ENCODE measurements at regions not wholly inside any gene's neighbourhood (a gene's known extent, or its start where the extent isn't known, plus 50 kb on each side); places are given as distances from the start of the nearest gene placed in this dataset.
A peak's percentile ranks its signal among the peaks of the same experiment; 100 is the strongest.

- no peak for DNase-seq
Observed at GRCh38 chr16:80489173-80489572, 51.6 kb upstream of the DYNLRB2 start.

GRCh38 chr16:80488167-80488566 lies 52.6 kb upstream of the DYNLRB2 start:
- no peak for DNase-seq

- no peak for DNase-seq
Observed at GRCh38 chr16:80480664-80481063, 60.1 kb upstream of the DYNLRB2 start.

GRCh38 chr16:80477838-80478237 lies 63.0 kb upstream of the DYNLRB2 start:
- no peak for DNase-seq

- DNase-seq, result no peak
Observed at GRCh38 chr16:80468029-80468428, 72.8 kb upstream of the DYNLRB2 start.

- peak; percentile 43 for DNase-seq
Observed at GRCh38 chr16:80466024-80466987, 74.5 kb upstream of the DYNLRB2 start.

GRCh38 chr16:80463751-80464495 lies 76.9 kb upstream of the DYNLRB2 start:
- no peak for DNase-seq

GRCh38 chr16:80463326-80463725 lies 77.5 kb upstream of the DYNLRB2 start:
- no peak for DNase-seq

GRCh38 chr16:80462917-80463316 lies 77.9 kb upstream of the DYNLRB2 start:
- no peak for DNase-seq

GRCh38 chr16:80460988-80461387 lies 79.8 kb upstream of the DYNLRB2 start:
- no peak for DNase-seq

- no peak for DNase-seq
Observed at GRCh38 chr16:80459966-80460365, 80.8 kb upstream of the DYNLRB2 start.

- no peak for DNase-seq
Observed at GRCh38 chr16:80459331-80459777, 81.4 kb upstream of the DYNLRB2 start.

GRCh38 chr16:80457871-80458270 lies 82.9 kb upstream of the DYNLRB2 start:
- DNase-seq, result no peak

- no peak for DNase-seq
Observed at GRCh38 chr16:80454802-80455201, 86.0 kb upstream of the DYNLRB2 start.

- no peak for DNase-seq
Observed at GRCh38 chr16:80449392-80449791, 91.4 kb upstream of the DYNLRB2 start.

GRCh38 chr16:80447241-80447640 lies 93.6 kb upstream of the DYNLRB2 start:
- no peak for DNase-seq

GRCh38 chr16:80442779-80443178 lies 98.0 kb upstream of the DYNLRB2 start:
- DNase-seq, result no peak

GRCh38 chr16:80441935-80442334 lies 98.9 kb upstream of the DYNLRB2 start:
- DNase-seq, result no peak

GRCh38 chr16:80440667-80441066 lies 100.1 kb upstream of the DYNLRB2 start:
- no peak for DNase-seq

- DNase-seq, result no peak
Observed at GRCh38 chr16:80437707-80438106, 103.1 kb upstream of the DYNLRB2 start.

GRCh38 chr16:80436510-80436909 lies 104.3 kb upstream of the DYNLRB2 start:
- DNase-seq, result no peak

- DNase-seq, result no peak
Observed at GRCh38 chr16:80433623-80434022, 107.2 kb upstream of the DYNLRB2 start.

GRCh38 chr16:80427795-80428194 lies 113.0 kb upstream of the DYNLRB2 start:
- DNase-seq, result no peak
